ENCODE measurements at regions not wholly inside any gene's neighbourhood (a gene's known extent, or its start where the extent isn't known, plus 50 kb on each side); places are given as distances from the start of the nearest gene placed in this dataset.

GRCh38 chr7:86962623-86963022, 96.8 kb downstream of the ELAPOR2 start:
- Histone ChIP-seq H3K27ac (ENCODE audit: low read depth, low read length) (no peak overlapping the region), H3K9ac (ENCODE audit: low read depth in 1 of 2, low read length in 2 of 2) (no peak overlapping the region), H3K4me1 (ENCODE audit: control insufficient read depth in 1 of 2, insufficient read depth in 2 of 2, low read length in 2 of 2) (no peaks in the 10 kb centered on the region), H3K9me3 (ENCODE audit: control insufficient read depth in 1 of 2, low read length in 2 of 2) (no peaks in the 10 kb centered on the region), H3K4me3 (ENCODE audit: low read depth in 1 of 2, low read length in 2 of 2) (no peak overlapping the region), H3K36me3 (ENCODE audit: control insufficient read depth in 1 of 2, insufficient read depth in 2 of 2, low read length in 2 of 2) (no peaks in the 10 kb centered on the region), H3K27me3 (ENCODE audit: control insufficient read depth in 1 of 2, insufficient read depth in 2 of 2, low read length in 2 of 2) (no peaks in the 10 kb centered on the region)

- H3K9ac ChIP-seq (ENCODE audit: low read depth in 1 of 2, low read length in 2 of 2), result no peak overlapping the region
- no peak overlapping the region for H3K27ac ChIP-seq (ENCODE audit: low read depth, low read length)
- no peaks in the 10 kb centered on the region for H3K4me1 ChIP-seq (ENCODE audit: control insufficient read depth in 1 of 2, insufficient read depth in 2 of 2, low read length in 2 of 2)
- H3K27me3 ChIP-seq (ENCODE audit: control insufficient read depth in 1 of 2, insufficient read depth in 2 of 2, low read length in 2 of 2), result no peaks in the 10 kb centered on the region
- H3K4me3 ChIP-seq (ENCODE audit: low read depth in 1 of 2, low read length in 2 of 2), result no peak overlapping the region
- H3K9me3 ChIP-seq (ENCODE audit: control insufficient read depth in 1 of 2, low read length in 2 of 2), result no peaks in the 10 kb centered on the region
- H3K36me3 ChIP-seq (ENCODE audit: control insufficient read depth in 1 of 2, insufficient read depth in 2 of 2, low read length in 2 of 2), result no peaks in the 10 kb centered on the region
Measured at GRCh38 chr7:86961686-86962085, 97.8 kb downstream of the ELAPOR2 start.

- Histone ChIP-seq H3K9me3 (ENCODE audit: control insufficient read depth in 1 of 2, low read length in 2 of 2) (no peaks in the 10 kb centered on the region), H3K36me3 (ENCODE audit: control insufficient read depth in 1 of 2, insufficient read depth in 2 of 2, low read length in 2 of 2) (no peaks in the 10 kb centered on the region), H3K9ac (ENCODE audit: low read depth in 1 of 2, low read length in 2 of 2) (no peak overlapping the region), H3K4me1 (ENCODE audit: control insufficient read depth in 1 of 2, insufficient read depth in 2 of 2, low read length in 2 of 2) (no peaks in the 10 kb centered on the region), H3K27ac (ENCODE audit: low read depth, low read length) (no peak overlapping the region), H3K4me3 (ENCODE audit: low read depth in 1 of 2, low read length in 2 of 2) (no peak overlapping the region), H3K27me3 (ENCODE audit: control insufficient read depth in 1 of 2, insufficient read depth in 2 of 2, low read length in 2 of 2) (no peaks in the 10 kb centered on the region)
Measured at GRCh38 chr7:86958380-86958779, 101.1 kb downstream of the ELAPOR2 start.

- Histone ChIP-seq H3K27ac (ENCODE audit: low read depth, low read length) (no peak overlapping the region), H3K9me3 (ENCODE audit: control insufficient read depth in 1 of 2, low read length in 2 of 2) (no peaks in the 10 kb centered on the region), H3K36me3 (ENCODE audit: control insufficient read depth in 1 of 2, insufficient read depth in 2 of 2, low read length in 2 of 2) (no peaks in the 10 kb centered on the region), H3K9ac (ENCODE audit: low read depth in 1 of 2, low read length in 2 of 2) (no peak overlapping the region), H3K27me3 (ENCODE audit: control insufficient read depth in 1 of 2, insufficient read depth in 2 of 2, low read length in 2 of 2) (no peaks in the 10 kb centered on the region), H3K4me1 (ENCODE audit: control insufficient read depth in 1 of 2, insufficient read depth in 2 of 2, low read length in 2 of 2) (no peaks in the 10 kb centered on the region), H3K4me3 (ENCODE audit: low read depth in 1 of 2, low read length in 2 of 2) (no peak overlapping the region)
Measured at GRCh38 chr7:86956567-86956966, 102.9 kb downstream of the ELAPOR2 start.

DNA sequence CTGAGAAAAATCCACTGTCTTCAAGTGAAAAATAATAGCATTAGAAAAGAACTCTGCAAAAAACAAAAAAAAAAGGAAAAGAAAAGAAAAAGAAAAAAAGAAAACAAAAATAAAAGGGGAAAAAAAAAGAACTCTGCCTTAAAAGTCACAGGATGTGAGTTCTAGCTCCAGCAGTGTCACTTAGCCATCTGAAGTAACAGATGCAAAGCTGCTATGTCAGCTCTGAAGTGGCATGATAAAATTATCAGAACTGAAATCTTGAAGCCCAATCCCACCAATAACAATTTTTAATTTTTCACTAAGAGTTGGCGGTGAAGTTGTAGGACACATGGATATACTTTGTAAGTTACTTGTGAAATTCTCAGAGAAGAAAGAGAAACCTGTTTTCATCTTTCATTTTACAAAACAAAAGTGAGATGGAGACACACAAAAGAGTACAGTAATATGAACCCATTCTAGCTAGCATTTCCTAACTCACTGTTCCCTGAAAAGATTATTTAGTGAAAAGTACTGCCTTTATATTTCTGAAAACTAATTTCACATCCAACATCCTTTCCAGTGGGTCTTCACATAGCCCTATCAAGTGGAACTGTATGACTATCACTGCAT, 103.5 kb downstream of the ELAPOR2 start:
- no peaks in the 10 kb centered on the region for H3K36me3 ChIP-seq (ENCODE audit: control insufficient read depth in 1 of 2, insufficient read depth in 2 of 2, low read length in 2 of 2)
- no peak overlapping the region for H3K27ac ChIP-seq (ENCODE audit: low read depth, low read length)
- no peak overlapping the region for H3K4me3 ChIP-seq (ENCODE audit: low read depth in 1 of 2, low read length in 2 of 2)
- H3K4me1 ChIP-seq (ENCODE audit: control insufficient read depth in 1 of 2, insufficient read depth in 2 of 2, low read length in 2 of 2), result no peaks in the 10 kb centered on the region
- H3K9ac ChIP-seq (ENCODE audit: low read depth in 1 of 2, low read length in 2 of 2), result no peak overlapping the region
- no peaks in the 10 kb centered on the region for H3K9me3 ChIP-seq (ENCODE audit: control insufficient read depth in 1 of 2, low read length in 2 of 2)
- H3K27me3 ChIP-seq (ENCODE audit: control insufficient read depth in 1 of 2, insufficient read depth in 2 of 2, low read length in 2 of 2), result no peaks in the 10 kb centered on the region

- Histone ChIP-seq H3K27me3 (ENCODE audit: control insufficient read depth in 1 of 2, insufficient read depth in 2 of 2, low read length in 2 of 2) (no peaks in the 10 kb centered on the region), H3K36me3 (ENCODE audit: control insufficient read depth in 1 of 2, insufficient read depth in 2 of 2, low read length in 2 of 2) (no peaks in the 10 kb centered on the region), H3K9ac (ENCODE audit: low read depth in 1 of 2, low read length in 2 of 2) (no peak overlapping the region), H3K27ac (ENCODE audit: low read depth, low read length) (no peak overlapping the region), H3K4me3 (ENCODE audit: low read depth in 1 of 2, low read length in 2 of 2) (no peak overlapping the region), H3K4me1 (ENCODE audit: control insufficient read depth in 1 of 2, insufficient read depth in 2 of 2, low read length in 2 of 2) (no peaks in the 10 kb centered on the region), H3K9me3 (ENCODE audit: control insufficient read depth in 1 of 2, low read length in 2 of 2) (no peaks in the 10 kb centered on the region)
Measured at GRCh38 chr7:86954971-86955370, 104.5 kb downstream of the ELAPOR2 start.

GRCh38 chr7:86953653-86954336, 105.7 kb downstream of the ELAPOR2 start:
- no peak overlapping the region for H3K27ac ChIP-seq (ENCODE audit: low read depth, low read length)
- no peaks in the 10 kb centered on the region for H3K4me1 ChIP-seq (ENCODE audit: control insufficient read depth in 1 of 2, insufficient read depth in 2 of 2, low read length in 2 of 2)
- H3K9ac ChIP-seq (ENCODE audit: low read depth in 1 of 2, low read length in 2 of 2), result no peak overlapping the region
- no peak overlapping the region for H3K4me3 ChIP-seq (ENCODE audit: low read depth in 1 of 2, low read length in 2 of 2)
- H3K27me3 ChIP-seq (ENCODE audit: control insufficient read depth in 1 of 2, insufficient read depth in 2 of 2, low read length in 2 of 2), result no peaks in the 10 kb centered on the region
- no peaks in the 10 kb centered on the region for H3K36me3 ChIP-seq (ENCODE audit: control insufficient read depth in 1 of 2, insufficient read depth in 2 of 2, low read length in 2 of 2)
- no peaks in the 10 kb centered on the region for H3K9me3 ChIP-seq (ENCODE audit: control insufficient read depth in 1 of 2, low read length in 2 of 2)

DNA sequence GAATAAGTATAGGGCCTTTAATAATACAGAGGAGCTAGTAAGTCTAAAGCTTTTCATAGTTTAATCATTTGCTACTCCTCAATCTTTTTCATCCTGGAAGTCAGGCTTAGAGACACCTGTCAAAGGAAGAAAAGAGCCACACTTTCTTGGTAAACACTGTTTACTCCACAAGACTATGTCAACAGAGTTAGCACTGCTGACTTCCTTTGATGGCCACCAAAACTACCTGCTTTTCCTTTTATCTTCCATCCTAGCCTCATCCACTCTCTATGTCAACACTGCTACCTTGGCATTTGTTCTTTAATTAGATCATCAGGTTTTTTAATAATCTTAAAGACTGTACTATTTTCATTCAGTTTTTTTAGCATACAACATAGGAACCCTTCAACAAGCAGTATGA, 106.2 kb downstream of the ELAPOR2 start:
- Histone ChIP-seq H3K4me1 (ENCODE audit: control insufficient read depth in 1 of 2, insufficient read depth in 2 of 2, low read length in 2 of 2) (no peaks in the 10 kb centered on the region), H3K27ac (ENCODE audit: low read depth, low read length) (no peak overlapping the region), H3K36me3 (ENCODE audit: control insufficient read depth in 1 of 2, insufficient read depth in 2 of 2, low read length in 2 of 2) (no peaks in the 10 kb centered on the region), H3K4me3 (ENCODE audit: low read depth in 1 of 2, low read length in 2 of 2) (no peak overlapping the region), H3K9me3 (ENCODE audit: control insufficient read depth in 1 of 2, low read length in 2 of 2) (no peaks in the 10 kb centered on the region), H3K9ac (ENCODE audit: low read depth in 1 of 2, low read length in 2 of 2) (no peak overlapping the region), H3K27me3 (ENCODE audit: control insufficient read depth in 1 of 2, insufficient read depth in 2 of 2, low read length in 2 of 2) (no peaks in the 10 kb centered on the region)

DNA sequence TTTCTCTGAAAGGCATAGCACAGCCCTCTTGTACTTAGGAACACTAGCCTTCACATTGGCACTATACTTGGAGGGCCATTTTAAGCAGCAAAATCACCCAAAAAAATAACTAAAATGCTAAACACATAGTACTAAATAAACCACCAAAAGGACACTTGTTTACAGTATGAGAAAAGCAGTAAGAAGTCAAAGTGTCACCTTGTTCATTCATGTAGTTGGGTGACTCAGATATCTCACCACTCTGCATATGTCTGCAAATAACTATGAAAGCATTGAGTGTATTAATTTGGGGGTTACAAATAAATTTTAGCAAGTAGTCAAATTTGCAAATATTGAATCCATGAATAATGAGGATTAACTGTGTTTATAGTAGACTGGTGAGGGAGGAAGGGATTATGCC, 107.6 kb downstream of the ELAPOR2 start:
- Histone ChIP-seq H3K4me3 (ENCODE audit: low read depth in 1 of 2, low read length in 2 of 2) (no peak overlapping the region), H3K9me3 (ENCODE audit: control insufficient read depth in 1 of 2, low read length in 2 of 2) (no peaks in the 10 kb centered on the region), H3K27ac (ENCODE audit: low read depth, low read length) (no peak overlapping the region), H3K36me3 (ENCODE audit: control insufficient read depth in 1 of 2, insufficient read depth in 2 of 2, low read length in 2 of 2) (no peaks in the 10 kb centered on the region), H3K27me3 (ENCODE audit: control insufficient read depth in 1 of 2, insufficient read depth in 2 of 2, low read length in 2 of 2) (no peaks in the 10 kb centered on the region), H3K9ac (ENCODE audit: low read depth in 1 of 2, low read length in 2 of 2) (no peak overlapping the region), H3K4me1 (ENCODE audit: control insufficient read depth in 1 of 2, insufficient read depth in 2 of 2, low read length in 2 of 2) (no peaks in the 10 kb centered on the region)

DNA sequence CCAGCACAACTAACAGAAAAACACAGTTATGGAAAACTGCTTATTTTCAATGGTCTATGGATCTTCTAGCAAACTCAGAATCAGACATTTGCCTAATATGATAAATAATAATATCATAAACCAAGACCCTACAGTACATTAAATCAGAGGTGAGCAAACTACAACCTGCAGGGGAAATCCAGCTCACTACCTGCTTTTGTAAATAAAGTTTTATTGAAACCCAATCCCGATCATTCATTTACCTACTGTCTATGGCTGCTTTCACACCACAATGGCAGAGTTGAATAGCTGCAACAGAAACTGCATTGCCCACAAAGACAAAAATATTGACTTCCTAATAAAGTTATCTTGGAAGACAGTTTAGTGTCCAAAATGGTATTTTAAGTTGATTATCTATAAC, 108.5 kb downstream of the ELAPOR2 start:
- no peaks in the 10 kb centered on the region for H3K36me3 ChIP-seq (ENCODE audit: control insufficient read depth in 1 of 2, insufficient read depth in 2 of 2, low read length in 2 of 2)
- no peak overlapping the region for H3K4me3 ChIP-seq (ENCODE audit: low read depth in 1 of 2, low read length in 2 of 2)
- no peak overlapping the region for H3K9ac ChIP-seq (ENCODE audit: low read depth in 1 of 2, low read length in 2 of 2)
- H3K27me3 ChIP-seq (ENCODE audit: control insufficient read depth in 1 of 2, insufficient read depth in 2 of 2, low read length in 2 of 2), result no peaks in the 10 kb centered on the region
- no peaks in the 10 kb centered on the region for H3K4me1 ChIP-seq (ENCODE audit: control insufficient read depth in 1 of 2, insufficient read depth in 2 of 2, low read length in 2 of 2)
- no peaks in the 10 kb centered on the region for H3K9me3 ChIP-seq (ENCODE audit: control insufficient read depth in 1 of 2, low read length in 2 of 2)
- H3K27ac ChIP-seq (ENCODE audit: low read depth, low read length), result no peak overlapping the region
